OCI-LY7 (cell line): ENCODE measurements at regions not wholly inside any gene's neighbourhood (a gene's known extent, or its start where the extent isn't known, plus 50 kb on each side); places are given as distances from the start of the nearest gene placed in this dataset.
A peak's percentile ranks its signal among the peaks of the same experiment; 100 is the strongest.

Experiments
- BruUV-seq: library from RNA; stranded (reverse); fragments of 400-500 nt; replicated peaks from 2 replicates; lab custom pipeline; 2021; lab: Mats Ljungman, UMichigan
- CTCF ChIA-PET: fragments of 300-600 bp; sonication (Branson Sonifier 250); formaldehyde crosslinking; loops from one replicate; lab custom pipeline; 2022; ENCODE audit warnings: antibody characterized with exemption; ENCODE audit not compliant: unreplicated experiment; lab: Charles Lee
- POLR2A ChIA-PET: fragments of 300-600 bp; sonication (Branson Sonifier 250); formaldehyde crosslinking; loops from one replicate; lab custom pipeline; 2022; ENCODE audit warnings: antibody characterized with exemption; lab: Charles Lee
- DNase-seq: peaks from one replicate; pipeline ENCODE4 v3.0.0-alpha.2; 2015; ENCODE audit warnings: low spot score
- H2AFZ ChIP-seq: fragments of 200-600 bp; sonication (generic), shearing (Covaris generic); 2 replicates; pipeline ENCODE4 v1.6.1; 2014; ENCODE audit warnings: mild to moderate bottlenecking, antibody characterized with exemption, low read length, moderate library complexity
- H3K27ac ChIP-seq: fragments of 200-600 bp; sonication (generic); 2 replicates; pipeline ENCODE4 v1.5.1; 2014; ENCODE audit warnings: mixed run types, low read depth, mild to moderate bottlenecking, moderate library complexity, low read length, inconsistent platforms; ENCODE audit not compliant: poor library complexity, severe bottlenecking
- H3K36me3 ChIP-seq: fragments of 200-600 bp; sonication (generic); 2 replicates; pipeline ENCODE4 v1.6.1; 2014; ENCODE audit warnings: mild to moderate bottlenecking, antibody characterized with exemption, low read length, moderate library complexity, mixed read lengths; ENCODE audit not compliant: insufficient read depth
- H3K4me1 ChIP-seq: fragments of 200-600 bp; sonication (generic); 2 replicates; pipeline ENCODE4 v1.5.1; 2014; ENCODE audit warnings: mild to moderate bottlenecking, low read length; ENCODE audit not compliant: insufficient read depth, poor library complexity, severe bottlenecking
- H3K4me2 ChIP-seq: fragments of 200-600 bp; sonication (generic); 2 replicates; pipeline ENCODE4 v1.6.1; 2014; ENCODE audit warnings: mild to moderate bottlenecking, low read length
- H3K4me3 ChIP-seq: fragments of 200-600 bp; sonication (generic); 2 replicates; pipeline ENCODE4 v1.5.1; 2014; ENCODE audit warnings: mild to moderate bottlenecking, low read depth, low read length; ENCODE audit not compliant: poor library complexity, severe bottlenecking
- H3K79me2 ChIP-seq: fragments of 200-600 bp; sonication (generic); 2 replicates; pipeline ENCODE4 v1.6.1; 2016; ENCODE audit warnings: low read depth, mild to moderate bottlenecking, low read length, moderate library complexity, mixed read lengths; ENCODE audit not compliant: insufficient read depth
- H3K9me2 ChIP-seq: fragments of 200-600 bp; sonication (generic); 2 replicates; pipeline ENCODE4 v1.6.1; 2016; ENCODE audit warnings: mild to moderate bottlenecking, low read length, mixed read lengths; ENCODE audit not compliant: insufficient read depth
- H3K9me3 ChIP-seq: fragments of 200-600 bp; sonication (generic); 2 replicates; pipeline ENCODE4 v1.6.1; 2014; ENCODE audit warnings: mild to moderate bottlenecking, mixed run types, low read length, mixed read lengths
- H4K20me1 ChIP-seq: fragments of 200-600 bp; sonication (generic); 2 replicates; pipeline ENCODE4 v1.6.1; 2014; ENCODE audit warnings: mild to moderate bottlenecking, antibody characterized with exemption, low read length, moderate library complexity, mixed read lengths; ENCODE audit not compliant: insufficient read depth
- EZH2phosphoT487 ChIP-seq: fragments of 200-600 bp; sonication (generic); IDR thresholded peaks from 2 replicates; pipeline ENCODE4 v1.6.1; 2018; ENCODE audit warnings: low read depth, borderline replicate concordance, mild to moderate bottlenecking, mixed run types, antibody characterized with exemption, low read length, moderate library complexity, mixed read lengths
- intact Hi-C: fragments of 100-400 bp; cut with micrococcal nuclease; formaldehyde crosslinking; loops from one replicate; pipeline ENCODE4 v1.10.0; 2022; ENCODE audit not compliant: unreplicated experiment
- TF ChIP-seq, protein P1 (sequence below): fragments of 200-600 bp; sonication (generic); conservative IDR thresholded peaks from 2 replicates; pipeline ENCODE4 v1.5.1; 2014; ENCODE audit warnings: mild to moderate bottlenecking, antibody characterized with exemption, low read length, moderate library complexity, mixed read lengths

DNA sequence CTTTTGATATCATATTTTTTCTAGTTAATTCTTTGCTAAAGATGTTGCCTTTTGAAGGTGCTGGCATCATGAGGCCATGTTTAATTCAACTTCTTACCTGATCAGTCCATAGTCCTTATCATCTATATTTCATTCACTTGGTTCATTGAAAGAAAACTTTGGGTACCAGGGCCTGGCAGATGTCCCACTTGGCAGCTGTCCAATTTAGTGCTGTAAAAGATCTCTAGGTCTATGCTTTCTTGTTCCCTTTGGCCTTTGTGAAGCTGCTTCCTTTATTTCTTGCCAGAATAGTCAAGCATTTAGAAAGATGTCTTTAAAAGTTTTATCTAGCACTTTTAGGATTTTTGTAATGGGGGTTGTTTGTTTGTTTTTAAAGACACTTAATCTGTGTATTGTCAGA, 61.7 kb upstream of the EYA4 start:
- Histone ChIP-seq H3K4me3 (no peak overlapping the region), H3K36me3 (no peaks in the 10 kb centered on the region), H4K20me1 (no peaks in the 10 kb centered on the region), H3K27ac (no peak overlapping the region), H3K9me3 (no peaks in the 10 kb centered on the region), H3K9me2 (no peaks in the 10 kb centered on the region), H3K4me2 (no peak overlapping the region), H3K4me1 (no peaks in the 10 kb centered on the region), H2AFZ (no peak overlapping the region), H3K79me2 (no peaks in the 10 kb centered on the region)
- TF ChIP-seq, protein P1, sequence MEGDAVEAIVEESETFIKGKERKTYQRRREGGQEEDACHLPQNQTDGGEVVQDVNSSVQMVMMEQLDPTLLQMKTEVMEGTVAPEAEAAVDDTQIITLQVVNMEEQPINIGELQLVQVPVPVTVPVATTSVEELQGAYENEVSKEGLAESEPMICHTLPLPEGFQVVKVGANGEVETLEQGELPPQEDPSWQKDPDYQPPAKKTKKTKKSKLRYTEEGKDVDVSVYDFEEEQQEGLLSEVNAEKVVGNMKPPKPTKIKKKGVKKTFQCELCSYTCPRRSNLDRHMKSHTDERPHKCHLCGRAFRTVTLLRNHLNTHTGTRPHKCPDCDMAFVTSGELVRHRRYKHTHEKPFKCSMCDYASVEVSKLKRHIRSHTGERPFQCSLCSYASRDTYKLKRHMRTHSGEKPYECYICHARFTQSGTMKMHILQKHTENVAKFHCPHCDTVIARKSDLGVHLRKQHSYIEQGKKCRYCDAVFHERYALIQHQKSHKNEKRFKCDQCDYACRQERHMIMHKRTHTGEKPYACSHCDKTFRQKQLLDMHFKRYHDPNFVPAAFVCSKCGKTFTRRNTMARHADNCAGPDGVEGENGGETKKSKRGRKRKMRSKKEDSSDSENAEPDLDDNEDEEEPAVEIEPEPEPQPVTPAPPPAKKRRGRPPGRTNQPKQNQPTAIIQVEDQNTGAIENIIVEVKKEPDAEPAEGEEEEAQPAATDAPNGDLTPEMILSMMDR, result no peak
- TF ChIP-seq EZH2phosphoT487, result no peak
- ChIA-PET CTCF (no interaction called here), POLR2A (no interaction called here)
- DNase-seq, result no peak
- intact Hi-C loops, result no loop called here
- BruUV-seq, result no TSS peak

DNA sequence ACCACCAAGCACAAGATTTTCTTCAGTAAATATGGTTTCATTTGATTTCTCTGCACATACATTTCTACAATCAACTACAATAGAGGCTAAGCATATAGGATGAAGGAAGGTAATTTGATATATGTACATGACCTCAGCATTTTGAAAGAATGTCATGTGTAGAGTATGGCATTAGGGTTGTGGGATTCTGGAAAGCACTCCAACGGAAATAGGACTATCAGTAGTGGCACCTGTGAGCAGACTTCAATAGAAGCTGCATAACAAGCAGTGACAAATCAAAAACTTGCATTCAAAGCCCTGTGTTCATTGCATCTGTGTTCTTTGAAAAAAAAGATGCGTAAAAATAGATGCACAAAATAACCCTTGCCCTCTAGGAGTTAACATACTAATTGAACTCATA, 57.5 kb upstream of the EYA4 start:
- Histone ChIP-seq H2AFZ (no peak overlapping the region), H3K4me3 (no peak overlapping the region), H3K9me2 (no peaks in the 10 kb centered on the region), H3K27ac (no peak overlapping the region), H3K36me3 (no peaks in the 10 kb centered on the region), H3K4me1 (no peaks in the 10 kb centered on the region), H3K79me2 (no peaks in the 10 kb centered on the region), H3K4me2 (no peak overlapping the region), H4K20me1 (no peaks in the 10 kb centered on the region), H3K9me3 (no peaks in the 10 kb centered on the region)
- no peak for DNase-seq
- no peak for TF ChIP-seq EZH2phosphoT487
- TF ChIP-seq, protein P1, result no peak
- no TSS peak for BruUV-seq
- POLR2A ChIA-PET, result interaction anchor here (0.6 to 0.7 kb wide), 2 partner anchors 31 to 894 kb away, joined by 3 to 4 read pairs; no protein-coding TSS in a partner anchor
- intact Hi-C loops, result no loop called here
- CTCF ChIA-PET, result no interaction called here

DNA sequence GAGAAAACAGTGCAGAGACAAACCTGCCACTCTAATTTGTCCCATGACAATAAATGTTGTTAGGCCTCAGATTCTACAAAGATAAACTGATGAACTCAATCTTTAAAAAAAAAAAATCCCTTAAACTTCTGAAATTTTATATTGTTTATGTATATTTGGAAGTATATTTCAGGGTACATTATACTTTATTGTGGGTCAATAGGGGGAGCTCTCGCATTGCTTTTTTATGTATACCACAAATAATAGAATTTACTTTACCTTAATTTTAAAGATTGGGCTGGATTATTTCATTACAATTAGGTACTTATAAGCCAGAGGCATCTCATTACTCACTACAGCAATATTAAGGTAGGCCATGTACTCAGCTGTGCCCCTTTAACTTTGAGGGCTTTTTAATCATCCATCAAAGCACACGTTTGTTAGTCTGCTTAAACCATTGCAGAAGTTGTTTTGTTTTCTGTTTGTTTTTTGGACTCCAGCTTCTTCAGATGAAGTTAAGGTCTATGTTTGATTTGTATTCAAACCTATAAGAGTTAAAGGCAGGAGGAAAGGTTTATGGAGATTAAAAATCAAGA, 56.3 kb upstream of the EYA4 start:
- H3K4me1 ChIP-seq, result no peaks in the 10 kb centered on the region
- H3K79me2 ChIP-seq, result no peaks in the 10 kb centered on the region
- CTCF ChIA-PET, result no interaction called here
- no peak overlapping the region for H3K4me3 ChIP-seq
- H3K27ac ChIP-seq, result no peak overlapping the region
- no peaks in the 10 kb centered on the region for H3K9me2 ChIP-seq
- H3K36me3 ChIP-seq, result no peaks in the 10 kb centered on the region
- POLR2A ChIA-PET, result interaction anchor here (0.6 kb wide), 1 partner anchor 583 kb away, joined by 3 read pairs; no protein-coding TSS in a partner anchor
- TF ChIP-seq EZH2phosphoT487, result no peak
- TF ChIP-seq, protein P1, result peak; percentile 88
- DNase-seq, result peak; percentile 13
- H2AFZ ChIP-seq, result no peak overlapping the region
- H4K20me1 ChIP-seq, result no peaks in the 10 kb centered on the region
- H3K4me2 ChIP-seq, result no peak overlapping the region
- intact Hi-C loops, result no loop called here
- no TSS peak for BruUV-seq
- H3K9me3 ChIP-seq, result no peaks in the 10 kb centered on the region
